MM.1S (cell line): ENCODE measurements at regions not wholly inside any gene's neighbourhood (a gene's known extent, or its start where the extent isn't known, plus 50 kb on each side); places are given as distances from the start of the nearest gene placed in this dataset.

Experiments used
- DNase-seq: peaks from one replicate; pipeline ENCODE4 v3.0.0-alpha.2; 2015
- H2AFZ ChIP-seq: fragments of 300-600 bp; sonication (generic); 2 replicates; pipeline ENCODE4 v1.6.0; 2016; ENCODE audit warnings: antibody characterized with exemption, low read length
- H3F3A ChIP-seq: fragments of 300-600 bp; sonication (generic); 2 replicates; pipeline ENCODE4 v1.6.1; 2016; ENCODE audit warnings: mild to moderate bottlenecking, antibody characterized with exemption, low read length, moderate library complexity, mixed read lengths; ENCODE audit not compliant: insufficient read depth
- H3K27ac ChIP-seq: fragments of 300-600 bp; sonication (generic); 2 replicates; pipeline ENCODE4 v1.5.1; 2016; ENCODE audit warnings: mild to moderate bottlenecking, low read length
- H3K27me3 ChIP-seq: fragments of 300-600 bp; sonication (generic); replicated peaks from 2 replicates; pipeline ENCODE4 v1.6.0; 2016; ENCODE audit warnings: low read length; ENCODE audit not compliant: insufficient read depth
- H3K36me3 ChIP-seq: fragments of 300-600 bp; sonication (generic); replicated peaks from 2 replicates; pipeline ENCODE4 v1.6.1; 2016; ENCODE audit warnings: mild to moderate bottlenecking, low read length, mixed read lengths; ENCODE audit not compliant: insufficient read depth
- H3K4me1 ChIP-seq: fragments of 300-600 bp; sonication (generic); 2 replicates; pipeline ENCODE4 v1.6.1; 2016; ENCODE audit warnings: low read length, mixed read lengths
- H3K4me2 ChIP-seq: fragments of 300-600 bp; sonication (generic); 2 replicates; pipeline ENCODE4 v1.6.0; 2016; ENCODE audit warnings: low read depth, low read length
- H3K4me3 ChIP-seq: fragments of 300-600 bp; sonication (generic); 2 replicates; pipeline ENCODE4 v1.5.1; 2016; ENCODE audit warnings: low read length, mixed read lengths
- H3K79me2 ChIP-seq: fragments of 300-600 bp; sonication (generic); 2 replicates; pipeline ENCODE4 v1.6.1; 2016; ENCODE audit warnings: mixed run types, low read length, mixed read lengths
- H3K9ac ChIP-seq: fragments of 300-600 bp; sonication (generic); 2 replicates; pipeline ENCODE4 v1.6.1; 2016; ENCODE audit warnings: low read length, mixed read lengths
- H3K9me2 ChIP-seq: fragments of 300-600 bp; sonication (generic); replicated peaks from 2 replicates; pipeline ENCODE4 v1.6.1; 2016; ENCODE audit warnings: mild to moderate bottlenecking, low read length, mixed read lengths; ENCODE audit not compliant: insufficient read depth
- H3K9me3 ChIP-seq: fragments of 300-600 bp; sonication (generic); replicated peaks from 2 replicates; pipeline ENCODE4 v1.6.1; 2016; ENCODE audit warnings: mild to moderate bottlenecking, low read length, mixed read lengths; ENCODE audit not compliant: insufficient read depth
- H4K20me1 ChIP-seq: fragments of 300-600 bp; sonication (generic); 2 replicates; pipeline ENCODE4 v1.6.1; 2016; ENCODE audit warnings: mild to moderate bottlenecking, low read length, moderate library complexity, mixed read lengths; ENCODE audit not compliant: insufficient read depth
- EZH2 ChIP-seq: fragments of 300-600 bp; sonication (generic); optimal IDR thresholded peaks from 2 replicates; pipeline ENCODE3; 2017; ENCODE audit warnings: low read depth, mild to moderate bottlenecking, antibody characterized with exemption, low read length, mixed read lengths
- EZH2phosphoT487 ChIP-seq: fragments of 300-600 bp; sonication (generic); IDR thresholded peaks from 2 replicates; pipeline ENCODE4 v1.6.1; 2018; ENCODE audit warnings: antibody characterized with exemption, low read length
- TF ChIP-seq, protein P1 (sequence below): fragments of 300-600 bp; sonication (generic); IDR thresholded peaks from 2 replicates; pipeline ENCODE4 v1.5.1; 2016; ENCODE audit warnings: antibody characterized with exemption, low read length, mixed read lengths

DNA sequence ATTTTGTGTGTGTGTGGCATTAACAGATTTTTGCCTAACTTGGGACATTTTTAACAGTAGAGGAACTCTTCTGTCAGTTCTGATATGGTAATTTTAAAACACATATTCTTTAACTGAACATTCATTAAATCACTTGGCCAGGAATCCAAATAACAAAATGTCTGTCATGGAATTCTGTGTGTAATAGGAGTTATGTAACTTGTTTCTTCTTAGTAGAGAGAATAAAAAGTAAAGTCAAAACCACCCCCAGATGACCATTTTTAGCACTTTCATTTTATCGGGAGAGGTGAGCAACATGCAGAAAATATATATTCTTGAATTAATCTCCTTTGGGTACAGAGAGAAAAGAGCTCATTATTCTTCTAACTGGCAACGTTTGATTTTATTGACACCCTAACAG lies 1740.3 kb downstream of the STIM2 start:
- Histone ChIP-seq H3K9me3 (no peaks in the 10 kb centered on the region), H3K79me2 (no peaks in the 10 kb centered on the region), H3K4me3 (no peak overlapping the region), H3K9me2 (no peaks in the 10 kb centered on the region), H3K27me3 (no peaks in the 10 kb centered on the region), H3K9ac (no peak overlapping the region), H2AFZ (no peak overlapping the region), H4K20me1 (no peaks in the 10 kb centered on the region), H3K27ac (no peak overlapping the region), H3K4me1 (no peaks in the 10 kb centered on the region), H3K36me3 (no peaks in the 10 kb centered on the region), H3K4me2 (no peak overlapping the region), H3F3A (no peaks in the 10 kb centered on the region)
- DNase-seq, result no peak
- TF ChIP-seq EZH2 (no peak), EZH2phosphoT487 (no peak)
- TF ChIP-seq, protein P1, sequence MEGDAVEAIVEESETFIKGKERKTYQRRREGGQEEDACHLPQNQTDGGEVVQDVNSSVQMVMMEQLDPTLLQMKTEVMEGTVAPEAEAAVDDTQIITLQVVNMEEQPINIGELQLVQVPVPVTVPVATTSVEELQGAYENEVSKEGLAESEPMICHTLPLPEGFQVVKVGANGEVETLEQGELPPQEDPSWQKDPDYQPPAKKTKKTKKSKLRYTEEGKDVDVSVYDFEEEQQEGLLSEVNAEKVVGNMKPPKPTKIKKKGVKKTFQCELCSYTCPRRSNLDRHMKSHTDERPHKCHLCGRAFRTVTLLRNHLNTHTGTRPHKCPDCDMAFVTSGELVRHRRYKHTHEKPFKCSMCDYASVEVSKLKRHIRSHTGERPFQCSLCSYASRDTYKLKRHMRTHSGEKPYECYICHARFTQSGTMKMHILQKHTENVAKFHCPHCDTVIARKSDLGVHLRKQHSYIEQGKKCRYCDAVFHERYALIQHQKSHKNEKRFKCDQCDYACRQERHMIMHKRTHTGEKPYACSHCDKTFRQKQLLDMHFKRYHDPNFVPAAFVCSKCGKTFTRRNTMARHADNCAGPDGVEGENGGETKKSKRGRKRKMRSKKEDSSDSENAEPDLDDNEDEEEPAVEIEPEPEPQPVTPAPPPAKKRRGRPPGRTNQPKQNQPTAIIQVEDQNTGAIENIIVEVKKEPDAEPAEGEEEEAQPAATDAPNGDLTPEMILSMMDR, result no peak

DNA sequence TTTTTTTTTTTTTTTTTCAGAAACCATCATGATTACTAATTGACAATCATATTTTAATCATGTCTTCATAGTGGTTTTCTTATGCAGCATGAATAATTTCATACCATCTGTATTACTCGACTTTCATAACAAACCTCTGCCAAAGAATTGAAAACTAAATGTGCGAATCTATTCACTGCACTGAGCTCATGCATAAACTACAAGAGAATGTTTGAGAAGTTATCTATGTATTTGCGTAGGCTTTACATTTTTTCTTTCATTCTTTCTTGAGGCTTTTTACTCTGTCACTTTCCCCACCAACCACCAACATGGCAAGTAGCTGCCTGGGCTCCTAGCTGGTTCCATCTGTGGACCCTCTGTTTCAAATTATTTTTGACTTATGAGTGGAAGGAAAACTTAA lies 1761.0 kb downstream of the STIM2 start:
- H4K20me1 ChIP-seq, result no peaks in the 10 kb centered on the region
- no peaks in the 10 kb centered on the region for H3K9me3 ChIP-seq
- no peak overlapping the region for H3K27ac ChIP-seq
- DNase-seq, result no peak
- H3K9me2 ChIP-seq, result no peaks in the 10 kb centered on the region
- H3K4me3 ChIP-seq, result no peak overlapping the region
- H3K4me2 ChIP-seq, result no peak overlapping the region
- H3F3A ChIP-seq, result no peaks in the 10 kb centered on the region
- H3K79me2 ChIP-seq, result no peaks in the 10 kb centered on the region
- H3K27me3 ChIP-seq, result no peaks in the 10 kb centered on the region
- TF ChIP-seq EZH2phosphoT487 (no peak), EZH2 (no peak)
- TF ChIP-seq, protein P1, result no peak
- H3K4me1 ChIP-seq, result no peaks in the 10 kb centered on the region
- H3K36me3 ChIP-seq, result no peaks in the 10 kb centered on the region
- no peak overlapping the region for H3K9ac ChIP-seq
- no peak overlapping the region for H2AFZ ChIP-seq

DNA sequence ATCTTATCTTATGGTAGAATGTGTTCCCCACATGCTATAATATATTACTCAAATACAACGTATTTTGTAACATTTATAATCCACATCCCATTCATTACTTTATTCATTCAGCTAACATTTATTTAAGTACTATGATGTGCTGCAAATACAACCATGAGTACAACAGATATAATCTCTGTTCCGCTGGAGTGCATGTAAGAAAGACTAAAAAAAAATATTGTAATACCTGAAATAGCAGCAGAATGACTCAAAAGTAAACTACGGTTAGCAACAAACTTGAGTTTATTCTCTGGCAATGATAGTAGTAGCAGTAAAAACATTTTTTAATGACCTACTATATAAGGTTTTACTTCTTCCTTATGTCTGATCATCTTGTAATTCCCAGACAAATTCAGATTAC lies 1776.3 kb downstream of the STIM2 start:
- no peaks in the 10 kb centered on the region for H4K20me1 ChIP-seq
- H3K4me3 ChIP-seq, result no peak overlapping the region
- no peaks in the 10 kb centered on the region for H3K4me1 ChIP-seq
- H3K79me2 ChIP-seq, result no peaks in the 10 kb centered on the region
- no peaks in the 10 kb centered on the region for H3F3A ChIP-seq
- TF ChIP-seq EZH2phosphoT487 (no peak), EZH2 (no peak)
- TF ChIP-seq, protein P1, result no peak
- no peaks in the 10 kb centered on the region for H3K9me3 ChIP-seq
- H2AFZ ChIP-seq, result no peak overlapping the region
- H3K27ac ChIP-seq, result no peak overlapping the region
- no peaks in the 10 kb centered on the region for H3K36me3 ChIP-seq
- no peaks in the 10 kb centered on the region for H3K27me3 ChIP-seq
- no peak for DNase-seq
- H3K9ac ChIP-seq, result no peak overlapping the region
- H3K4me2 ChIP-seq, result no peak overlapping the region
- H3K9me2 ChIP-seq, result no peaks in the 10 kb centered on the region

DNA sequence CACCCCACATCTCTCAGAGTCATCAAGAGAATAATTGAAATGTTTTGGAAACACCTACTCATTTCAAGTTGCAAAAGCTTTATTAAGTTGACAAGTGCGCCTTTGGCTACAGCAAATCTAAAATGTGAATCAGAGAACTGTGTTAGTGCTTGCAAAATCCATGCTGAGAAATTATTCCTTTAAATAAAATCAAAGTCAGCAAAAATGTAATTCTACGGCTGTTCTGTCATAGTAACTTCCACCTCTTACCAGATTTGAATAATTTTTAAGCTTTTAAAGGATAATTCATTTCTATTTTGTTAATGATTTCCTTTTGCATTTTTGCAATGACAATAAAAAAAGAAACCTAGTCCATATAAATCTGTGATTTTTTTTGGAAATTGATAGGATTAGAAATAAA lies 1779.1 kb downstream of the STIM2 start:
- no peak overlapping the region for H3K4me2 ChIP-seq
- no peaks in the 10 kb centered on the region for H3K4me1 ChIP-seq
- H3K9me3 ChIP-seq, result no peaks in the 10 kb centered on the region
- no peaks in the 10 kb centered on the region for H4K20me1 ChIP-seq
- H3K79me2 ChIP-seq, result no peaks in the 10 kb centered on the region
- no peaks in the 10 kb centered on the region for H3K36me3 ChIP-seq
- H3K4me3 ChIP-seq, result no peak overlapping the region
- no peaks in the 10 kb centered on the region for H3K27me3 ChIP-seq
- TF ChIP-seq EZH2phosphoT487, result no peak
- TF ChIP-seq EZH2, result no peak
- no peak overlapping the region for H2AFZ ChIP-seq
- no peak overlapping the region for H3K9ac ChIP-seq
- H3F3A ChIP-seq, result no peaks in the 10 kb centered on the region
- no peaks in the 10 kb centered on the region for H3K9me2 ChIP-seq
- no peak overlapping the region for H3K27ac ChIP-seq
- no peak for DNase-seq
